IMR-90 (cell line): ENCODE measurements at regions not wholly inside any gene's neighbourhood (a gene's known extent, or its start where the extent isn't known, plus 50 kb on each side); places are given as distances from the start of the nearest gene placed in this dataset.
A peak's percentile ranks its signal among the peaks of the same experiment; 100 is the strongest.

ENCODE experiments used
- ATAC-seq: fragments of 200-7000 bp; cut with Tn5 transposase; 2 replicates; pipeline ENCODE4 v1.9.1; 2020; ENCODE audit warnings: low read depth, mild to moderate bottlenecking, moderate library complexity
- BruUV-seq: library from RNA; stranded (reverse); fragments of 400-500 nt; replicated peaks from 2 replicates; lab custom pipeline; 2021; lab: Mats Ljungman, UMichigan
- CTCF ChIA-PET: fragments of 300-600 bp; formaldehyde crosslinking; extraction: SDS; loops from one replicate; lab custom pipeline; 2021; ENCODE audit warnings: antibody characterized with exemption; lab: Yijun Ruan, JAX
- POLR2A ChIA-PET: fragments of 300-600 bp; sonication (Branson Sonifier 250); formaldehyde crosslinking; loops from one replicate; lab custom pipeline; 2022; ENCODE audit warnings: antibody characterized with exemption; ENCODE audit not compliant: unreplicated experiment; lab: Charles Lee
- DNase-seq: peaks from one replicate; pipeline ENCODE4 v3.0.0; 2013
- H2AFZ ChIP-seq: replicated peaks from 2 replicates; pipeline ENCODE3; 2013; ENCODE audit warnings: low read length, mild to moderate bottlenecking; ENCODE audit not compliant: poor library complexity
- H2AK5ac ChIP-seq: 2 replicates; pipeline ENCODE4 v1.6.1; 2013; ENCODE audit warnings: low read depth, low read length, inconsistent platforms
- H2AK9ac ChIP-seq: replicated peaks from 2 replicates; pipeline ENCODE3; 2013; ENCODE audit warnings: mild to moderate bottlenecking, low read depth, low read length, moderate library complexity; ENCODE audit not compliant: poor library complexity
- H2BK120ac ChIP-seq: 2 replicates; pipeline ENCODE4 v1.6.1; 2013; ENCODE audit warnings: low read depth, low read length, inconsistent platforms
- H2BK15ac ChIP-seq: 3 replicates; pipeline ENCODE4 v1.6.1; 2013; ENCODE audit warnings: low read depth, low read length, inconsistent platforms
- H2BK20ac ChIP-seq: 2 replicates; pipeline ENCODE4 v1.6.1; 2013; ENCODE audit warnings: low read depth, mild to moderate bottlenecking, inconsistent platforms, low read length, moderate library complexity
- H2BK5ac ChIP-seq: 2 replicates; pipeline ENCODE4 v1.6.1; 2013; ENCODE audit warnings: mild to moderate bottlenecking, low read depth, low read length, inconsistent platforms; ENCODE audit not compliant: poor library complexity, severe bottlenecking
- H3K14ac ChIP-seq: replicated peaks from 2 replicates; pipeline ENCODE4 v1.6.1; 2013; ENCODE audit warnings: low read depth, low read length, inconsistent platforms
- H3K18ac ChIP-seq: 2 replicates; pipeline ENCODE4 v1.6.1; 2013; ENCODE audit warnings: low read depth, low read length, control low read depth
- H3K23ac ChIP-seq: 2 replicates; pipeline ENCODE4 v1.6.1; 2013; ENCODE audit warnings: low read depth, low read length, inconsistent platforms
- H3K27ac ChIP-seq: 2 replicates; pipeline ENCODE4 v1.5.1; 2013; ENCODE audit warnings: mild to moderate bottlenecking, control low read depth, low read length; ENCODE audit not compliant: insufficient read depth
- H3K27me3 ChIP-seq: 2 replicates; pipeline ENCODE4 v1.6.1; 2013; ENCODE audit warnings: low read length; ENCODE audit not compliant: control insufficient read depth, insufficient read depth
- H3K36me3 ChIP-seq: 2 replicates; pipeline ENCODE4 v1.6.1; 2013; ENCODE audit warnings: low read length, mixed read lengths; ENCODE audit not compliant: control insufficient read depth, insufficient read depth
- H3K4ac ChIP-seq: 2 replicates; pipeline ENCODE4 v1.6.1; 2013; ENCODE audit warnings: low read depth, low read length, inconsistent platforms
- H3K4me1 ChIP-seq: 2 replicates; pipeline ENCODE4 v1.6.1; 2013; ENCODE audit warnings: low read length, mixed read lengths; ENCODE audit not compliant: control insufficient read depth, insufficient read depth
- H3K4me2 ChIP-seq: 2 replicates; pipeline ENCODE4 v1.6.1; 2013; ENCODE audit warnings: low read depth, mild to moderate bottlenecking, control low read depth, low read length, moderate library complexity
- H3K4me3 ChIP-seq: 2 replicates; pipeline ENCODE4 v1.5.1; 2013; ENCODE audit warnings: low read depth, mild to moderate bottlenecking, control low read depth, low read length, moderate library complexity; ENCODE audit not compliant: insufficient read depth
- H3K56ac ChIP-seq: 2 replicates; pipeline ENCODE4 v1.6.1; 2013; ENCODE audit warnings: low read length, inconsistent platforms; ENCODE audit not compliant: insufficient read depth; ENCODE audit errors: extremely low read depth
- H3K79me1 ChIP-seq, 2 experiments: 2 replicates each; pipeline ENCODE4 v1.6.1; 2013; ENCODE audit warnings: low read length in 2 of 2, inconsistent platforms in 1 of 2, low read depth in 1 of 2
- H3K9ac ChIP-seq: 2 replicates; pipeline ENCODE4 v1.6.1; 2013; ENCODE audit warnings: low read depth, low read length, control low read depth
- H3K9me1 ChIP-seq: 2 replicates; pipeline ENCODE4 v1.6.1; 2013; ENCODE audit warnings: low read length, inconsistent platforms; ENCODE audit not compliant: insufficient read depth
- H3K9me3 ChIP-seq: 2 replicates; pipeline ENCODE4 v1.6.1; 2013; ENCODE audit warnings: low read length; ENCODE audit not compliant: control insufficient read depth, insufficient read depth
- H4K20me1 ChIP-seq: 2 replicates; pipeline ENCODE4 v1.6.1; 2013; ENCODE audit warnings: low read length, inconsistent platforms; ENCODE audit not compliant: insufficient read depth
- H4K5ac ChIP-seq: 2 replicates; pipeline ENCODE4 v1.6.1; 2013; ENCODE audit warnings: mild to moderate bottlenecking, low read depth, low read length, control low read depth
- H4K8ac ChIP-seq, 2 experiments: 2 replicates each; pipeline ENCODE4 v1.6.1; 2013; ENCODE audit warnings: low read depth in 2 of 2, low read length in 2 of 2, control low read depth in 1 of 2, inconsistent platforms in 1 of 2
- H4K91ac ChIP-seq: 2 replicates; pipeline ENCODE4 v1.6.1; 2013; ENCODE audit warnings: low read depth, low read length, inconsistent platforms; ENCODE audit not compliant: insufficient read depth
- BHLHE40 ChIP-seq: fragments of 150-350 bp; IDR thresholded peaks from 2 replicates; pipeline ENCODE4 v1.6.1; 2016; ENCODE audit warnings: mild to moderate bottlenecking, low read depth, low read length
- CEBPB ChIP-seq: IDR thresholded peaks from 2 replicates; pipeline ENCODE4 v1.6.1; 2012; ENCODE audit warnings: low read depth, low read length, improper control_type of control experiment
- CHD1 ChIP-seq: IDR thresholded peaks from 2 replicates; pipeline ENCODE4 v1.6.1; 2012; ENCODE audit warnings: low read depth, low read length, improper control_type of control experiment
- MAFK ChIP-seq: IDR thresholded peaks from 2 replicates; pipeline ENCODE4 v1.6.1; 2012; ENCODE audit warnings: low read depth, low read length, improper control_type of control experiment
- MXI1 ChIP-seq: IDR thresholded peaks from 2 replicates; pipeline ENCODE4 v1.6.1; 2012; ENCODE audit warnings: low read depth, mild to moderate bottlenecking, low read length, moderate library complexity, borderline replicate concordance
- POLR2A ChIP-seq: IDR thresholded peaks from 2 replicates; pipeline ENCODE4 v1.6.1; 2012; ENCODE audit warnings: mild to moderate bottlenecking, low read depth, low read length
- RCOR1 ChIP-seq: IDR thresholded peaks from 2 replicates; pipeline ENCODE4 v1.6.1; 2012; ENCODE audit warnings: mild to moderate bottlenecking, low read length, improper control_type of control experiment; ENCODE audit not compliant: insufficient replicate concordance
- USF2 ChIP-seq: fragments of 150-350 bp; IDR thresholded peaks from 2 replicates; pipeline ENCODE4 v1.6.1; 2017; ENCODE audit warnings: mild to moderate bottlenecking, antibody characterized with exemption, low read length, low read depth
- WGBS, 2 experiments: methylation state at CpG; one replicate each; pipeline versions ENCODE4 v1.1.5 to v1.1.7; 2013; ENCODE audit warnings: missing lambda C conversion rate in 2 of 2; ENCODE audit not compliant: insufficient read length in 1 of 2; ENCODE audit errors: extremely low coverage in 2 of 2; 5-methylcytosine and 5-hydroxymethylcytosine counted together
- dilution Hi-C: fragments of 300-500 bp; cut with HindIII; formaldehyde crosslinking; loops from one replicate; pipeline ENCODE4 v1.14.3; 2018; ENCODE audit warnings: low sequenced_read_pairs; ENCODE audit not compliant: unreplicated experiment
- in situ Hi-C: fragments of 300-500 bp; cut with MboI; formaldehyde crosslinking; loops from 3 replicates; pipeline ENCODE4 v1.14.3; 2019; ENCODE audit warnings: low sequenced_read_pairs, inconsistent platforms, mixed read lengths
- intact Hi-C: fragments of 100-400 bp; cut with micrococcal nuclease; formaldehyde crosslinking; loops from 2 replicates; pipeline ENCODE4 v1.10.0; 2022

GRCh38 chr1:79648126-79648525 lies 641.6 kb upstream of the ADGRL4 start:
- no peaks in the 10 kb centered on the region for H3K9me3 ChIP-seq
- no peak overlapping the region for H2BK120ac ChIP-seq
- no CpG with 5 or more reads among the region's 1 CpG for WGBS, 2 experiments
- no peaks in the 10 kb centered on the region for H4K20me1 ChIP-seq
- ChIA-PET POLR2A (no interaction called here), CTCF (no interaction called here)
- H3K27me3 ChIP-seq = no peaks in the 10 kb centered on the region
- H2AK5ac ChIP-seq = no peak overlapping the region
- ATAC-seq (no peak), DNase-seq (no peak)
- H4K91ac ChIP-seq = no peak overlapping the region
- H2AK9ac ChIP-seq = no peak overlapping the region
- dilution Hi-C loops (no loop called here), in situ Hi-C loops (no loop called here), intact Hi-C loops (no loop called here)
- no peak overlapping the region for H3K4ac ChIP-seq
- no TSS peak for BruUV-seq
- no peak overlapping the region for H2BK5ac ChIP-seq
- H3K14ac ChIP-seq = no peak overlapping the region
- TF ChIP-seq CHD1 (no peak), USF2 (no peak), MAFK (peak; percentile 94), RCOR1 (no peak), POLR2A (no peak), BHLHE40 (no peak), CEBPB (no peak), MXI1 (no peak)
- no peak overlapping the region for H2BK15ac ChIP-seq
- no peak overlapping the region for H3K56ac ChIP-seq
- no peaks in the 10 kb centered on the region for H3K36me3 ChIP-seq
- H3K23ac ChIP-seq = no peak overlapping the region
- no peak overlapping the region for H2BK20ac ChIP-seq
- no peaks in the 10 kb centered on the region for H3K4me1 ChIP-seq
- no peak overlapping the region for H3K9ac ChIP-seq
- H3K9me1 ChIP-seq = no peaks in the 10 kb centered on the region
- H2AFZ ChIP-seq = no peak overlapping the region
- no peak overlapping the region for H3K18ac ChIP-seq
- no peak overlapping the region for H3K4me2 ChIP-seq
- H3K27ac ChIP-seq = no peak overlapping the region
- H4K5ac ChIP-seq = no peak overlapping the region
- no peak overlapping the region for H3K4me3 ChIP-seq
- no peak overlapping the region for H4K8ac ChIP-seq
- no peaks in the 10 kb centered on the region for H3K79me1 ChIP-seq
